Gastrocnemius medialis (tissue), 4 donors: ENCODE measurements at regions not wholly inside any gene's neighbourhood (a gene's known extent, or its start where the extent isn't known, plus 50 kb on each side); places are given as distances from the start of the nearest gene placed in this dataset.
"Not testable (repeated sequence)": the region's sequence is repeated elsewhere in the genome, so short reads cannot be mapped to it uniquely, and the experiment has no call there.

ENCODE experiments used
- CTCF ChIP-seq, 5 experiments: fragments of 450-650 bp in 3 of 5; fragments of 200-600 bp in 2 of 5; sonication (generic) in 2 of 5; IDR thresholded peaks in 4 of 5; conservative IDR thresholded peaks in 1 of 5; 1 replicate in 4 of 5; 2 replicates in 1 of 5; pipeline ENCODE4 v1.5.1; 2016 to 2019; ENCODE audit warnings: antibody characterized with exemption in 5 of 5, mild to moderate bottlenecking in 3 of 5, moderate library complexity in 3 of 5
- POLR2A ChIP-seq, 2 donors: fragments of 450-650 bp; IDR thresholded peaks; one replicate each; pipeline ENCODE4 v1.6.1; 2017; ENCODE audit warnings: antibody characterized with exemption in 2 of 2, mild to moderate bottlenecking in 2 of 2, moderate library complexity in 2 of 2

DNA sequence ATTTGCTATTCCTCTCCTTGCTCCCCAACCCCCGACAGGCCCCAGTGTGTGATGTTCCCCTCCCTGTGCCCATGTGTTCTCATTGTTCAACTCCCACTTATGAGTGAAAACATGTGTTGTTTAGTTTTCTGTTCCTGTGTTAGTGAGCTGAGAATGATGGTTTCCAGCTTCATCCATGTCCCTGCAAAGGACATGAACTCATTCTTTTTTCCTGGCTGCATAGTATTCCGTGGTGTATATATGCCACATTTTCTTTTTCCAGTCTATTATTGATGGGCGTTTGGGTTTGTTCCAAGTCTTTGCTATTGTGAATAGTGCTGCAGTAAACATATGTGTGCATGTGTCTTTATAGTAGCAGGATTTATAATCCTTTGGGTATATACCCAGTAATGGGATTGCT is 412.1 kb downstream of the DCDC2C start:
- TF ChIP-seq CTCF (IDR thresholded peaks at IDR 0.05 in 4 of 5, conservative IDR thresholded peaks at IDR 0.05 in 1 of 5); POLR2A (IDR thresholded peaks at IDR 0.05): not testable (repeated sequence)
